DMS153 treated with DMSO at 0.1 percent for 48 hours (cell line): ENCODE measurements at regions not wholly inside any gene's neighbourhood (a gene's known extent, or its start where the extent isn't known, plus 50 kb on each side); places are given as distances from the start of the nearest gene placed in this dataset.

Experiments used
- DNase-seq: peaks from one replicate; lab custom pipeline; 2025; ENCODE audit not compliant: unreplicated experiment; lab: John Stamatoyannopoulos, UW

DNA sequence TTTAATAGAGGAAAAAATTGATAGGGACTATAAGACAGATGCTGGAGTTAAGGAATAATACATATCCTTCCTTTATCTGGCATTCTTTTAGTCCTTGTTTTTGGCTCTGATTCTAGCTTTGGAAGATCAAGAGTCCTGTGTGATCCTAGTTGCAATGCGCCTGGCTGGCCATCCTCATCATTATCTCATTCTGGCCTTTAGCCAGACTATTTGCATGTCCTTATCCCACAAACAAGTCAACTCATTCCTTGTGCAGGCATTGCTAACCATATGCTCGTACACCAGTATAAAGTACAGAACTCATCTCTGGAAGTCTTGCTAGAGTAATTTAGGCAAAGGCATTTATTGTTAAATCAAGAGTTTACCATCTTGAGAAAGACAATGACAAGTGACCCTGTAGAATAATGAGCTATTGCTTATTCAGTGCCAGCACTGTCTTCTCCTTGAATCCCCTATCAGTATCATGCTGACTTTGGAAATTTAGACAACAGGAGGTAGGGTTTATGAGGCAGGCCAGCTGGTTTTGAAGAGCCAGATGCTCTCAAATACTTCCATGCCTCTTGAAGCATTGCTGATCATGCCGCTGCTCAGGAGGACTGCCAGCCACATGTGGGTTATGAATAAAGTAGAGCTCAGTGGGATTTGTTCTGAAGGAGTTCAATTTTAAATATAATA lies 1730.3 kb upstream of the TENM3 start:
- DNase-seq = no peak

DNA sequence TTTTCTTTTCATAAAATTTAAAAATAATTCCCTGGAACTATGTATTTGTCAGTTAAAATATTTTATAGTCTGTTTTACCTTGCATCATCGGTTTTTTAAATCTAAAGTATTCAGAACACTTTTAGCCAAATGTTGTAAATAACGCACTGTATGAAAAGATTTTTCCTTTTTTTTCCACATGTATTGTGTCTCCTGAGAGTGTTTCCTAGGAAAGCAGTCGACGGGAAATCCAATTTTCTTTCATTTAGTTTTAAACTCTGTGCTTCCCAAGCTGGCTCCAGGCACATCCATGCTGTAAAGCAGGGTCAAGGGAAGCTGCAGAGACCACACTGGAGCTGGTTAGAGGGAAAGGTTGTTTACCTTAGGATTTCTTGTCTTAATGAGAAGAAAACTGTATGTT lies 1724.3 kb upstream of the TENM3 start:
- DNase-seq = no peak

DNA sequence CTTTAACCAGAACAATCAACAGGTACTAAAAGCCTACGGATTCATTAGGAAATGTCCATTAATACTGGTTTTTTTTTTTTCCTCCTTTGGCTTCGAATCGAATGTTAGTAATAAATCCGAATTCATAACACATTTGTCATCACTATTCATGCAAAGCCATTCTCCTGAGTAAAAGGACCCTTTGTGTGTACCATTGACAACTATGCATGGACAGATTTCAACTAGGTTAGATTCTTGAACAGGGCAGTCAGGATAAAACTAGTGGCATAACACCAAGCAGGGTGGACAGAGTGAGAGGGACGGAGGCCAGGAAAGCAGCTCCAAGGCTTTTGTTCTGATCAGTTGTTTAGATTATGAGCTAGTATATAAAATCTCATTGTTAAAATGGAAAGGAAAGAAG lies 1722.0 kb upstream of the TENM3 start:
- no peak for DNase-seq

DNA sequence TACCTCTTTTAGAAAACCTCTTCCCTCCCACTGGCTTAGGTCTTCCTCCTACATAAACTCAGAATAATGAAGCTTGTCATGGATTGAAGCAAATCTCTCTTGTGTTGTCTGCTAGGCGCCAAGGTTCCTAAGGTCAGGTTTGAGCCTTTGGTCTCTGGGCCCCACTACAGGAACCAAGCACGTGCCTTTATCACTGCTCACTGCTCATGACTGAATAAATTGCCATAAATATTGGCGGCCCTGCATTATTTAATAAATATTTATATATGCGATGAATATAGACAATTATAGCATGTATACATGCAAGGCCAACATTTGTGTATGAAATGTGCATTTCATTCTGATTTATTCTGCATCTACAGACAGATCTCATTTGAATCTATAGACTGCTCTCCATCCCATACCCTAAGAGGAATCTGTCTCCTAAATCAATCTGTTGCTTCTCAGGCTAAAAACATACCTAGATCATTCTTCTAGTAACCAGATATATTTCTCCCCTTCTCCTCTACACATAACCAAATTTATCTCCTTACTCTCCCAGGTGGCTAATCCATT lies 1717.6 kb upstream of the TENM3 start:
- DNase-seq = no peak

- no peak for DNase-seq
Observed at GRCh38 chr4:180528003-180528402, 1715.2 kb upstream of the TENM3 start.

GRCh38 chr4:180530787-180531186 lies 1712.4 kb upstream of the TENM3 start:
- no peak for DNase-seq

GRCh38 chr4:180532691-180533090 lies 1710.5 kb upstream of the TENM3 start:
- no peak for DNase-seq

GRCh38 chr4:180538384-180539057 lies 1704.7 kb upstream of the TENM3 start:
- DNase-seq = no peak

- DNase-seq = no peak
Observed at GRCh38 chr4:180539284-180539683, 1703.9 kb upstream of the TENM3 start.

DNA sequence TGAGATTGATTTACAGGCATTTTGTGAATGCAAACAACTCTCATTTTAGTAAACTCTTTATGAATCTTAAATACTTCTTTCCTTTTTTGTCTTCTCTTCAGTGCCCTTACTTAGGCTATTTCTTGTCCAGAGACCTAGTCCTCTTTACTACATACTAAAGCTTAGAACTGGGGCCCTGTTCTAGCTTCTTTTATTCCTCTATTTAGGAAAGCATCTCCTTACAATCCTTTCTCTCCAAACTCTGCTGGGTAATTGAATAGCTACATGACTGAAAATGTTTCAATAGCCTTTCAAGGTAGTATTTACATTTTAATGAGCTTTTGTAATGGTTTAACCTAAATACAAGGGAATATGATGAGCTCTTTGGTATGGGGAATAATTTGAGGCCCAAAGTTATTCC lies 1701.5 kb upstream of the TENM3 start:
- no peak for DNase-seq

- DNase-seq = peak; percentile 29
Observed at GRCh38 chr4:180542445-180543100, 1700.6 kb upstream of the TENM3 start.

- DNase-seq = no peak
Observed at GRCh38 chr4:180550106-180550505, 1693.1 kb upstream of the TENM3 start.

DNA sequence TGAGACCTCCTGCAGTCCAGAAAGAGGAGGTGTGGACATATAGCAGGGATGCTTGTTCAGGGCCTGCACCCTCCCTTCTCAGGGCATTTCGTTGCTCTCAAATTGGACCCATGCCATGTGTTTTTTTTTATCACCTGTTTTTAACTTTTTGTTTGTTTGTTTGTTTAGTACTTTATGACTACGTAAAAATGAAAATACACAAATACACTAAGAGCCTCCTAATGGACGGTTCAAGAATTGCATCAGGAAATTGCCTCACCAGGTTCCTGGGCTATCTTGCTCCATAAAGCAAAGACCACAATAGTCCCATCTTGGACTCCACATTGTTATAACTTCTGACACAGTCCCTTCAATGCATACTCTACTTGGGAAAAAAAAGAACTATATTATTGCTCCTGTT lies 1685.9 kb upstream of the TENM3 start:
- no peak for DNase-seq

DNA sequence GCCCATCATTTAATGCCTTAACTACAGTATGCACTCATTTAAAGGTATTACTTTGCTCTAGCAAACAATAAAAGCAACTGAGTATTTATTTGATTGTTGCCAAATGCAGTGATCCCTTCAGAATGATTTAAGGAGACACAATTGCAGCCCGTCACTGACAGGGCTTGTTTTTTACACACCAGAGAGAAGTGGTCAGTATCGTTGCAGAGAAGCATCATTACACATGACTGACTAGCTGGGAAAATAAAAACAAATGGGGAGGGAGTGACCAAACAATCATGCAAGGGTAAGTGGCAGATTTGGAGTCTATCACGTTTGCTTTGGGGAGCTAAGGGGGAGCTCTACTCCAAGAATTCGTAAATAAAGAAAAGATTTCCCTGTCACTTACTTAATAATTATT lies 1685.3 kb upstream of the TENM3 start:
- DNase-seq = no peak

DNA sequence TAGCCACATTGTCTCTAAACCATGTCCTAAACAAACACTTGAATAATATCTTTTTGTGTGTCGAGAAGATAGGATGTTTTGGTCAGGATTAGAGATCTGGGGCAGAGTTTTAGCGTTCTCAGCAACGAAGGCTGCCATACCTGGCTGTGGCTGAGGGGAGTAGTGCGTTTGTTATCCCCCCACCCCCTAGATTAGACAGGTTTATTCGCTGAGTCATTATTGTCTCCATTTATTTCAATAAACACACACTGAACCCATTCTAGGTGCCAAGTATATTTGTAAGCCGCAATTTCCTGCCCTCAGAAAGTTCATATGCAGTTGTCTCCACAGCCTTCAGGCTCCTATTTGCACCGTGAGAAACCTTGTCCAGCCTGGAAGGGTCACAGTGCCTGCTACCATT lies 1684.8 kb upstream of the TENM3 start:
- no peak for DNase-seq

DNA sequence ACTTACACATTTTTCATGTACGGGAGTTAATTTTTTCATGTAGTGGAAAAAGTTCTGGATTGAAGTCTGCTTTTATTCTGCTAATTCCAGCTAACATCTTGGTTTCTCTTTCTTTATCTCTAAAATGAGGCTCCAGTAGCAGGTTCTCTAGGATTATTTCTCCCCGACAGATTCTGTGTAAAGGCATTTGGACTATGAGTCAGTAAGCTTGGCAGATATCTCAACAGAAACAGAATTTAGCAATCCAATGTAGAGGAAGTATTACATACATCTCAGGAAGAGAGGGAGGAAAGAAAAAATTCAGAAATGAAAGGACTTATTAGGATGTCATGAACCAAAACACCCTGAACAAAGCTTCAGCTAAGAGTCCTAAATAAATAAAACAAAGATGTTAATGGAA lies 1682.3 kb upstream of the TENM3 start:
- no peak for DNase-seq

- DNase-seq = no peak
Observed at GRCh38 chr4:180564026-180564425, 1679.2 kb upstream of the TENM3 start.

DNA sequence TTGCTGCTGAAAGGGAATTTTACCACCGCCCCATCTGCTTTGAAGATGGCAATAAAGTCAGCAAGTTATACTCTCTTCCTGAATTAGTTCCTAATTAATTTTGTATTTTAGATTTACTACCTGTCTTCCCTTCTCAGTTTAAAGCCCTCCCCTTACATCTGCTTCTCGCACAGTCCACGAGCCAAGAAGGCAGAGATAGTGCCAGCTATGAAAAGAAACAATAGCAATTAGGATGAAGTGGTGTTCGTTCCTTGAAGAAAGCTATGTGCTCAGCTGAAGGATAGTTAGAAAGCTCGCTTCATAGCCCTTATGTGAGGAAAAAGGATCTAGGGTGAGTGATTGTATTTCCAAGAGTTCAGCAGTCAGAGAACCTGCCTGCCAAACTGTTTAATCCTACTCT lies 1678.8 kb upstream of the TENM3 start:
- DNase-seq = no peak

GRCh38 chr4:180565856-180566431 lies 1677.3 kb upstream of the TENM3 start:
- DNase-seq = no peak

DNA sequence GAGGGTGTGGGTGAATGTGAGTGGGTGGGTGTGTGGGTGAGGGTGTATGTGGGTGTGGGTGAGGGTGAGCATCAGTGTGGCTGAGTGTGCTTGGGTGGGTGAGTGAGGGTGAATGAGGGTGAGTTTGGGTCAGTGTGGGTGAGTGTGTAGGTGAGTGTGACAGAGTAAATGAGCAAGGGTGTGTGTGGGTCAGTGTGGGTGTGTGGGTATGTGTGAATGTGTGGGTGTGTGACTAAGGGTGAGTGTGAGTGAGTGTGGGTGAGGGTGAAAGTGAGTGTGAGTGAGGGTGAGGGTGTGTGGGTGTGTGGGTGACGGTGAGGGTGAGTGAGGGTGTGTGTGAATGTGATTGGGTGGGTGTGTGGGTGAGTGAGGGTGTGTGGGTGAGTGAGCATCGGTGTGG lies 1676.7 kb upstream of the TENM3 start:
- no peak for DNase-seq

GRCh38 chr4:180567080-180567479 lies 1676.1 kb upstream of the TENM3 start:
- no peak for DNase-seq
